Testis (tissue), 2 donors: ENCODE measurements at regions not wholly inside any gene's neighbourhood (a gene's known extent, or its start where the extent isn't known, plus 50 kb on each side); places are given as distances from the start of the nearest gene placed in this dataset.

Experiments used
- POLR2A ChIP-seq: fragments of 450-650 bp; IDR thresholded peaks from one replicate; pipeline ENCODE4 v1.6.1; 2017; ENCODE audit warnings: antibody characterized with exemption, mild to moderate bottlenecking, moderate library complexity
- TF ChIP-seq, protein P1 (sequence below), 3 experiments: fragments of 450-650 bp in 2 of 3; fragments of 200-600 bp in 1 of 3; sonication (generic) in 1 of 3; IDR thresholded peaks; one replicate each; pipeline ENCODE4 v1.5.1; 2016 to 2019; ENCODE audit warnings: antibody characterized with exemption in 3 of 3, mild to moderate bottlenecking in 2 of 3, moderate library complexity in 1 of 3

DNA sequence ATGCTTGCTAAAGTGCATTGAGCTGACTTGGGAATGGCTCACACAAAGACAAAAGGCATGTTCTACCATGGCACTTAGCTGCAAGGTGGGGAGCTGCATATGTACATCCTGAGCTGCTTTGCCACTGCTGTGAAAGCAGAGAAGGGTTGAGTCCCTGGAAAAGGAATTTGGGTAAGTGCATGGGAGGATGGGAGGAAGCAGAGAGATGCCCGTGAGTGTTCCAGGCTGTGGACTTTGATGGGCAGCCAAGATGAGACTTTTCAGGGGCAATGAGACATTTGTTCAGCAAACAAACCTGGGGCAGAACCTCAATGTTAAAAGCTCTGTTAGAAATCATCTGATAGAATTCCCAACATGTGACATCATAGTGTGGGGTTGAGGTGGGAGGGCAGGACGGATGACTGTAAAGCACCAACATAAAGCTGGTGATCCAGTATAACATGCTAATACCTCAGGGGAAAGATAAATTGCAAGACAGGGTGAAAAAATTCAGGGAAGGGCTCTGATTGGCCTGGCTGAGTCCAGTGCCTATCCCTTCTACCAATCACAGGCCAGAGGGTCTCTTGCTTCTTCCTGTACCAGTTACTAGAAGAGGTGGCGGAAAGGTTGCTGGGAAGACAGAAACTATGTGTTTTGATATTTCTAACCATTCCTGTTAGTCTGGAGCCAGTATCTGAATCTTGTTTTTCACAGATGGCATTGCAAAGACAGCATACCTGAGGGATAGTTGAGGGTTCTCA, 163.2 kb downstream of the UTP18 start:
- TF ChIP-seq, protein P1, sequence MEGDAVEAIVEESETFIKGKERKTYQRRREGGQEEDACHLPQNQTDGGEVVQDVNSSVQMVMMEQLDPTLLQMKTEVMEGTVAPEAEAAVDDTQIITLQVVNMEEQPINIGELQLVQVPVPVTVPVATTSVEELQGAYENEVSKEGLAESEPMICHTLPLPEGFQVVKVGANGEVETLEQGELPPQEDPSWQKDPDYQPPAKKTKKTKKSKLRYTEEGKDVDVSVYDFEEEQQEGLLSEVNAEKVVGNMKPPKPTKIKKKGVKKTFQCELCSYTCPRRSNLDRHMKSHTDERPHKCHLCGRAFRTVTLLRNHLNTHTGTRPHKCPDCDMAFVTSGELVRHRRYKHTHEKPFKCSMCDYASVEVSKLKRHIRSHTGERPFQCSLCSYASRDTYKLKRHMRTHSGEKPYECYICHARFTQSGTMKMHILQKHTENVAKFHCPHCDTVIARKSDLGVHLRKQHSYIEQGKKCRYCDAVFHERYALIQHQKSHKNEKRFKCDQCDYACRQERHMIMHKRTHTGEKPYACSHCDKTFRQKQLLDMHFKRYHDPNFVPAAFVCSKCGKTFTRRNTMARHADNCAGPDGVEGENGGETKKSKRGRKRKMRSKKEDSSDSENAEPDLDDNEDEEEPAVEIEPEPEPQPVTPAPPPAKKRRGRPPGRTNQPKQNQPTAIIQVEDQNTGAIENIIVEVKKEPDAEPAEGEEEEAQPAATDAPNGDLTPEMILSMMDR (IDR thresholded peaks at IDR 0.05), result no peak
- TF ChIP-seq POLR2A, result no peak
